SW480 (cell line): ENCODE measurements at regions not wholly inside any gene's neighbourhood (a gene's known extent, or its start where the extent isn't known, plus 50 kb on each side); places are given as distances from the start of the nearest gene placed in this dataset.
A peak's percentile ranks its signal among the peaks of the same experiment; 100 is the strongest.
"Not testable (repeated sequence)": the region's sequence is repeated elsewhere in the genome, so short reads cannot be mapped to it uniquely, and the experiment has no call there.

Source experiments
- DNase-seq: peaks from one replicate; pipeline ENCODE4 v3.0.0-alpha.2; 2016; ENCODE audit warnings: low spot score

DNA sequence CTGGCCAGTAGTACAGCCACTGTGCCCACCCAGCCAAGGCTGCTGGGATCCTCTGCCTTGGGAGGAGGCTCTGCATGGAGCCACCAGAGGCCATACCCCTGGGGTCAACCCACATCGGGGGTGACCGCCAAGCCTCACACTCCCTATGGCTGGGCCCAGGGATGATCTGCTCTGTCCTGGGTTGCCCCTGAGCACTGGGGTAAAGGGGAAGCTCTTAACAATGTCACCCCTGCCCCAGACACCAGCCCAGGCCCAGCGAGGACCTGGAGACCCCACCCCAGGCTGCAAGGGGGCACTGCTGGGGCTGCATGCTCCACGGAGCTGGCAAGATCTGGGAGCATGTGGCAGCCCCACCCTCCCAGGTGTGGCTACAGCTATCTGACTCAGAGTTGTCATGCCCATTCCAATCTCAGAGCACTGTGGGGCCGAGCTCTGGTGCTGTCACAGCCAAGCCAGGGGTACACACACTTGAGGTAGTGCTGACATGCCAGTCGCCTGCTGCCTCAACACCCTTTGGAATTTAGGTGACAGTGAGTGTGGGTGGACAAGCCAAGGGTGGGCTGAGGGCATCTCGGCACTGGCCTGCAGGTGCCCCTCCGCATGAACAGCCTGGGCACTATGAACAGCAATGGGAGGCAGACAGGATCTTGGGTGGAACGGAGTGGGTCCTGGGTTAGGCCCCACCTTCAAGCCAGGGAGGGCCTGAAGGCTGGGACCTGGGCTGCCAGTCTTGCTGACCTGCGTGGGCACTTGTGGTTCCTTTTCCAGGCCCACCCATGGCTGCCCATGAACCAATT lies 427.7 kb downstream of the LRRIQ3 start:
- no peak for DNase-seq

DNA sequence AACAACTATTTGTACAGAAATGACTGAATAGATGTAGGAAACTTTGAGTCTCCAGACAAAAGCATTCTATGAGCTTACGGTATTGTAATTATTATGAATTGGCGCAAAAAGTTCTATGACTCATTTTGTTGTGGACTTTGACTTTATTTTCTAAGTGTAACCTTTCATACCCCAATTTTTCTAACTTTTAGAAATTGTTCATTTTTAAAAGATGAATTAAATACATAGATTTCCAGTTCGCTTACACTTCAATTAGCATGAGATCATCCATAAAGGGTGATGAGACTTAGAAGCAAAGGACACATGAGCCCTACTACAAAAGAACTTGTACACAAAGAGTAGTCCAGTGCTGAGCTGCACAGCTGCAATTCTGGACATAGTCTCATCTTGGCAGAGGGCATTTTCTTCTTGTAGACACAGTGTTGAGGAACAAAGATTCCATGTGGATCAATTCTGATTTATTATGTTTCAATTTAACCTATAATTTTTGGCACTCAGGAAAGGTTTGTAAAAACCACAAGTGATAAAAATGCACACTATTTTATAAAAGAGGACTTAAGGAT lies 431.1 kb downstream of the LRRIQ3 start:
- DNase-seq: no peak

DNA sequence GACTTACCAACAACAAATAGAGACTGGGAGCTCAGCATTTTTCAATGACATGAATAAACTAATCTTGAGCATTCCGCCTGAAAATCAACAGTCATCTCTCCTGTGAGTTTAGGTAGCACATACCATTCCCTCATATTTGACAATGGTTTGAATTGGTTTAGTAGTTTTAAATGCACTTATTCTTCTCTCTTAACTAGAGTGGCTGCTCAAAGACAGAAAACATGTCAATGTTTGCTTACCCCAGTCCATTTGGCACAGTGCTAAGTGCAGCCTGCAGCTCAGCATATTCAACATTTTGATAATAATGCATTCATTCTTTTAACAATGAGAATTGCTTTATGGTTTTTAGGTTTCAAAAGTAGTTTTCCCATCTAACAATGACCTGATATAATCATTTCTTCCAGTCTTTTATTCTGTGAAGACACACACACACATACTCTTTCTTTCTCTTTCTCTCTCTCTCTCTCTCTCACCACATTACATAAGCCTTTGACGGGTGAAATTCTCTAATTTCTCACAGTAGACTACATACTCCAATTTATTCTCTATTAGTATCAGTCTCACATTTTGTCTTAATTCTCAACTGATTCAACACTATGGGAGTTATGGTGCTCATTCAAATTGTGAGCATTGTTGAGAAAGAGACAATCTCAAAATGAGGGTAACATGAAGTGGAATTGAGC lies 432.3 kb downstream of the LRRIQ3 start:
- DNase-seq: no peak

GRCh38 chr1:73761559-73761958 lies 436.4 kb downstream of the LRRIQ3 start:
- no peak for DNase-seq

DNA sequence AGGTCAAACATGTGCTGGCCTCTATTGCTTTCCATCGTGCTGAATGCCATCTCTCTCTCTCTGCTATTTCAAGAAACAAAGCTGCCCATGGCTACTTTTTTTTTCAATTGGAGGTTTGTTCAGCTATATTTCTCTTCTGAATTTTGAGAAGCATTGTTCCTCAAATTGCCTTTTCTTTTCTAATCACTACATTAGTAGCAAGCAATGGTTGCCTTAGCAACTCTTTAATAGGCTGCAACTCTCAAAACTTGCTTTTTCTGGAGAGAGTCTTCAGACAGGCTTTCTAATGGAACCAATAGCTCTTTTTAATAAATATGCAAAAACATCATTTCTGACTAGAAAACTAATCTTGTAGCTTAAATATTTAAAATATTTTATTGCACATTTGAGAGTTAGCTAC lies 439.0 kb downstream of the LRRIQ3 start:
- DNase-seq: no peak

DNA sequence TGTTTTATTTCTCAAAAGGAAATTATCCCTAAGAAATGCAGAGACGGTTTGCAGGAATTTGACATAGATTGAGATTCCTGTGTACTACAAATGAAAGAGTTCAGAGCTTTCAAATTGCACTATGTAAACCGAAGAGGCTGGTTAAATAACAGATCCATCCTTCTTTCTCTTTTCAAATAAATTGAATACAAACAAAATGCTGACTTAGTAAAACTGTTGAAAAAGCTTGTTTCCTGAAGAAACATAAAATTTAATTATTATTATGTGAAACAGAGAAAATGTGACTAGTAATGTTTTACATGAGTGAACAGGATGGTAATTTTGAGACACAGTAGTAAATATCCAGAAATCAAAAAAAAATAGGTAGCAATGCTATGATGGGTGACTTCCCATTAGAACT lies 441.2 kb downstream of the LRRIQ3 start:
- DNase-seq: no peak

DNA sequence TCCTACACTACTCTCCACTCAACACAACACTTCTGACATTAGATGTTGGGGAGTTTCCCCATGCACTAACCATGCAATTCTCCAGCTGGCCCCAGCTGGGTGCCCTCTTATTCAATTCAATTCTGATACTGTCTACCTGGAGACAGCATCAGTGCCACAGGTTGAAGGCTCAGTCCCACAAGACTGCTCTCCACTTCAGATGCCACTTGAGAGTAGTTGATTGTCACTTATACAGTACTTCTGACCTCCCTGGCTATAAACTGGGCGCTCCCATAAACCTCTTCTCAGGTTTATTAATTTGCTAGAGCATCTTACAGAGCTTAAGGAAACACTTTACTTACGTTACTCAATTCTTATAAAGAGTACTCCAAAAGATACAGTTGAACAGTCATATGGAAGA lies 442.3 kb downstream of the LRRIQ3 start:
- DNase-seq: no peak

DNA sequence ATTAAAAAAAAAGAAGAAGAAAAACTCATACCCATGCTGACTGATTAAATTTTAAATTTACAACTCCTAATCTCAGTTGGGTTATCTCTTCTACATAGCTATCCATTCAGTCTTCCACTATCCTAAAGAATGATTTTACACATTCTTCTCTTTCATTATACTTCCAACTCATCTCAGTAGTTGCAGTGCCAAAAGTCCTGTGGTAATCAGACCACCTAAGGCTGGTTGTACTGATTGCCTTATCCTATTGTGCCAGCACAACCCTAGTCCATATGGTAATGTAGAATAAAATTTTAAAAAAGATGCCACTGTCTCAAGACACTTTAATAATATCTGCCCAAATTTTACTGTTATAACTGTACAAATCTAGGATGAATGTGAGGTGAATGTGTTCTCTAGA lies 448.0 kb downstream of the LRRIQ3 start:
- DNase-seq: no peak

DNA sequence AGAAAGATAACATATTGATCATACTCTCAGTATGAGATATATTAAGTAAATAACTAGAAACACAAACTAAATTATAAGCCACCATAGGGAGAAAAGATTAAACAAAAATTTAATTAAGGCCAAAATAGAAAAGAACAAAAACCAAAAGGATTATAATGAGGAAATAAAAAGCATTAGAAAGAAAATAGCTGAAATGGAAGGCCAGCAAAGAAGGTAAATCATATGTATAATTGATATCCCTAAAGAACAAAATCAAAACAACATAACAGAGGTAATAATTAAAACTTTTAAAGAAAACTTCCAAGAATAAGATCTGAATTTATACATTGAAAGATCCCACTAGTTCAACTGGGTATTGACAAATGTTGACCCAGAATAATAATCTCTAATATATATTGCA lies 453.0 kb downstream of the LRRIQ3 start:
- no peak for DNase-seq

DNA sequence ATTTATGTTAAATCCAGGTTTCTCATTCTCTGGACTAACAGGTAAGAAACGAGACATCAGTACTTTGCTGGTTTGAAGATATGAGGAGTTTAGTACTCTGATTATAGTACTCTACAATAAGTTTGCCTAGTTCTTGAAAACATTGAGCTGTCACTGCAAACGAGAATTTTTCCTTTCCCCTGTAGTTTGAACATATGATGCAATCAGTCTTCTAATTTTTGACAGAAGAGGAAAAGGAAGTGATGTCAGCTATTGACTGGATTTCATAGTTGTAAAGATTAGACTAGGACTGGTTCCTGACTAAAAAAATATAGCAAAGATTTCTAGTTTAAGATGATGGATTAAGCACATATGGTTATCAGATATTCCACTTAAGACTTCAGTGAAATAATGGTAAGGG lies 461.9 kb downstream of the LRRIQ3 start:
- no peak for DNase-seq

- no peak for DNase-seq
These were observed 470.9 kb downstream of the LRRIQ3 start for GRCh38 chr1:73727036-73727435.

GRCh38 chr1:73722055-73722454 lies 475.9 kb downstream of the LRRIQ3 start:
- no peak for DNase-seq

DNA sequence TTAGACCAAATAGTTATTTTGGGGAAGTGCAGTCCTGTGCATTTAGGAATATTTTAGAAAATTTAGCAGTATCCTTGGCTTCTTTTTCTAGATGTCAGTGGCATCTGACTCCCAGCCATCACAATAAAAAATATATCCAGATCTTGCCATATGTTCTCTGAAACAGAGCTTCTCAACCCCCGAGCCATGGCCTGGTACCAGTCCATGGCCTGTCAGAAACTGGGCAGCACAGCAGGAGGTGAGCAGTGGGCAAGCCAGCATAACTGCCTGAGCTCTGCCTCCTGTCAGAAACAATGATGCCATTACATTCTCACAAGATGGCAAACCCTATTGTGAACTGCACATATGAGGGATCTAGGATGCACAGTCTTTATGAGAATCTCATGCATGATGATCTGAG lies 480.0 kb downstream of the LRRIQ3 start:
- no peak for DNase-seq

DNA sequence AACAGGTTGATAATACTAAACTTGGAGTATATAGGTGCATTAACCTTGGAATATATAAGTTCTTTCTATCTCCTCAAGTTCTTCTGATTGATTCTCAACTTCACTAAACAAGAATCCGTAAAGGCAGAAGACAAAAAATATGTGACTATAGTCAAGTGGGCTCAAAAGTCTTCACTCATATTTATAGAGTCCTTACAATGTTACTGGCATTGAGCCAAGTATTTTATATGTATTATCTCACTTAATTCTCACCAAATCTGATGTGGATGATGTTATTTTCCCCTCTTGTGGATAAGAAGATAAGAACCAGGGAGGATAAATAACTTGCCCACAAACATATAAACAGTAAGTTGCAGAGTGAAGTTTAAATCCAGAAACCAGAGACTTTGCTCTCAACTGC lies 486.9 kb downstream of the LRRIQ3 start:
- no peak for DNase-seq

DNA sequence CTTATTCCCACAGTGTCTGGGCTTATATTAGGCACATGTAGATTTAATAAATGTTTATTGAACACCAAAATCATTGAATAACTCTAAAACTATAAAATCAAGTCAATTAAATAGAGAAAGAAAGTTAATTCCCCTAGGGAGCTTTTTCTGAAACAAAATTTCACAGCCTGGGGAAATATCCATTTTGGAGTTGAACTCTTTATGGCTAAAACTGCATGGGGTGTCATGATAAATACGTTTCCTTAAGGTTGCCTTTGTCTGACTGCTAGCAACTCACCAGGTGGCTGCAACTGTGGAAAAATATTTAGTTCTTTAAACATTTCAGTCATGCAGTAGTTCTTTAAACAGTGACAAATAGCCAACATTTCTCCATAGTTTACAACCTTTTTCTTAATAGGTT lies 496.1 kb downstream of the LRRIQ3 start:
- no peak for DNase-seq

- no peak for DNase-seq
These were observed 521.8 kb downstream of the LRRIQ3 start for GRCh38 chr1:73676186-73676585.

DNA sequence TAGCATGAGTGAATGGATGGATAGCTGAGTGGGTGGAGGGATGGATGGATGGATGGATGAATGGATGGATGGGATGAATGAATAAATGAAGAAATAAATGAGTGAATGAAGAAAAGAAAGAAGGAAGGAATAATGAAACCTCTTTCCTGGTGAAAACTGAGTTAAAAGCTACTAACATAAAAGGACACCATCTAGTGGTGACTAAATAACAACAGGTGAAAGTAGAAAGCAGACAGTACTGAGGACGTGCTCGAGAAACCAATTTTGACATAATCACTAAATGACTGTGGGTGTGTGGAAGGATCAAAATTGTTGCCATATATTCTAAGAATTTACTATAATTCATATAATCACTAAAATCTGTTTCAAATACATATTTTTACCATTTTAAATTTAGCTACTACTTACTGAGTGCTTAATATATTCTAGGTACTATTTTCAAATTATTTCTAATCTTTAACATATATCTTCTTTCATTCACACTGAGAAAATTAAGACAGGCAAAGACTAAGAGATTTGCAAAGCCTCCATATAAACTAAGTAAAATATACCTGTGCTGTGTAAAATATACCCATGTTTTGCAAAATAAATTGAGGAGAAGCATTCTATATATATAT lies 522.9 kb downstream of the LRRIQ3 start:
- peak; percentile 34 for DNase-seq

DNA sequence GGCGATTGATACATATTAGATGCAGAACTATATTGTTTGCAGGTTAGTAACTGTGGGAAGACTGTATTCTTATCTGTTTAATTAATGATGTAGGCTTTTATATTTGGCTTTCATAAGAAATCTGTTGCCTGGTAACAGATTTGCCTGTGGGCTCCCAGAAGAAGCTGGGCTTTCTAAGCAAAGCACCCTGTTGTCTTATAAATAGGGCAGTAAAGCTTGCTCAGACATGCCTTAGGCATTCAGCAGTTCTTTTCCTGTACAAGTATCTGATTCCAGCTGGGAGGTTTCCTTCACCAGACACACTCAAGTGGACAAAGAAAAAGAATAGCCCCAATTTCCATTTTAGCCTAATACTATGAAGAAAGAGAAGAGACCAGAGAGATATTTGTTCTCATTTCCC lies 524.0 kb downstream of the LRRIQ3 start:
- no peak for DNase-seq

- no peak for DNase-seq
These were observed 526.4 kb downstream of the LRRIQ3 start for GRCh38 chr1:73671530-73671929.

GRCh38 chr1:73667959-73668358 lies 530.0 kb downstream of the LRRIQ3 start:
- DNase-seq: not testable (repeated sequence)

DNA sequence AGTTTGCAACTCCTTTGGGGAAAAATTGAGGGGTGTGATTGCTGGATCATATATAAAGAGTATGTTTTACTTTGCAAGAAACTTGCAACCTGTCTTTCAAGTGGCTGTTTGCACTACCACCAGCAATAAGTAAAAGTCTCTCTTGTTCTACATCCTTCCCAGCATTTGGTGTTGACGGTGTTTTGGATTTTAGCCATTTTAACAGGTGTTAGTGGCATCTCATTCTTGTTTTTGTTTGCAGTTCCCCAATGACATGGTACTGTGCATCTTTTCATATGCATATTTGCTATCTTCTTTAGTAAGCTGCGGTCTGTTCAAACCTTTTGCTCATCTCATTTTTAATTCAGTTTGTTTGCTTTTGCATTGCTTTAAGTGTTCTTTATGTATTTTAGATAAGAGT lies 535.5 kb downstream of the LRRIQ3 start:
- DNase-seq: no peak

DNA sequence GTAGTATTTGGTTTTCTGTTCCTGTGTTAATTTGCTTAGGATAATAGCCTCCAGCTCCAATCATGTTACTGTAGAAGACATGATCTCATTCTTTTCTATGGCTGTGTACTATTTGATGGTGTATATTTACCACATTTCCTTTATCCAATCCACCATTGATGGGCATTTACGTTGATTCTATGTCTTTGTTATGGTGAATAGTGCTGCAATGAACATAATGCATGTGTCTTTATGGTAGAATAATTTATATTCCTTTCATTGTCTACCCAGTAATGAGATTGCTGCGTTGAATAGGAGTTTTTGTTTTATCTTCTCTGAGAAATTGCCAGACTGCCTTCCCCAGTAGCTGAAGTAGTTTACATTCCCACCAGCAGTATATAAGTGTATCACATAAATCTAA lies 538.8 kb downstream of the LRRIQ3 start:
- no peak for DNase-seq

DNA sequence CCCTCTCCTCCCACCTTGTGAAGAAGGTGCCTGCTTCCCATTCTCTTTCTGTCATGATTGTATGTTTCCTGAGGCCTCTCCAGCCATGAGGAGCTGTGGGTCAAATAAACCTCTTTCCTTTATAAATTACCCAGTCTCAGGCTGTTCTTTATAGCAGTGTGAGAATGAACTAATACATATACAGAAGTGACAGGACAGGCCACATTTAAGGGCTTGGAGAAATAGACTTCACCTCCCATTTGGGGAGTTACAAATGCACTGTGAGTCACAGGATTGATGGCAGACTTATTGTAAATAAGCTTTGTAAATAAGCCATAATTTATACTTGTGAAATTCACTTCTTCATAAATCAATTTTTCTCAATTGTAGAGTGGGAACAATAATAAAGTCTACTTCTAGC lies 543.3 kb downstream of the LRRIQ3 start:
- no peak for DNase-seq
